Embryonic facial prominence (tissue), 1 donor: ENCODE measurements at regions not wholly inside any gene's neighbourhood (a gene's known extent, or its start where the extent isn't known, plus 50 kb on each side); places are given as distances from the start of the nearest gene placed in this dataset.

Experiments used
- DNase-seq: peaks from one replicate; pipeline ENCODE4 v3.0.0-alpha.2; 2016; ENCODE audit errors: extremely low spot score

DNA sequence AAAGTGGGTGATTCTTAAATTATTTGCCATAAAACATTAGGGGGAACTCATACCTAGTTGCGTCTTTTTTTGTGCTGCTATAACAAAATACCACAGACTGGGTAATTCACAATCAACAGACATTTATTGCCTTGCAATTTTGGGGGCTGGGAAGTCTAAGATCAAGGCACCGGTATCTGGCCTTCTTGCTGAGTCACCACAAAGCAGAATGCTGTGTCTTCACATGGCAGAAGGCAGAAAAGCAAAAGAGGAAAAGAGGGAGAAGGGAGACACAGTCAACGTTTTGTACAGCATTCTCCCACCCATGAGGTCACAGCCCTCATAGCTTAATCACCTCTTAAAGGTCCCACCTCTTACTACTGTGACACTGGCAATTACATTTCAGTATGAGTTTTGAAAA, 291.0 kb downstream of the CHRM3 start:
- no peak for DNase-seq

DNA sequence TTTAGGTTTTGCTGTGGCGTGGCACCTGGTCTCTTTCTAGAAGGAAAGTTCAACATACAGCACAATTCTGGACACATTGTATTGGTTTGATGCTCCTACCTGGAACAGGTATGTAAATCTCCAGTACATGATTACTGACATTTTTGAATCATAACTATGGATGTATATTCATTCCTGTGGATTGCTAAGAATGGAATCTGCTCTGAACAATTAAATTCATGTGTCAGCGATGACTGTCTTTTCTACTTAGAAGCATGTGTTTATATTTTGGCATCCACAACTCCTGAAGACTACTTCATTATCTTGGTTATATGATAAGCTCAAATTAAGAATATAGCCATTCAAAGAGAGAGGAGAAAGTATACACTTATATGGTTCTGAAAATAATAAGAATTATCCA, 291.8 kb downstream of the CHRM3 start:
- DNase-seq, result no peak

DNA sequence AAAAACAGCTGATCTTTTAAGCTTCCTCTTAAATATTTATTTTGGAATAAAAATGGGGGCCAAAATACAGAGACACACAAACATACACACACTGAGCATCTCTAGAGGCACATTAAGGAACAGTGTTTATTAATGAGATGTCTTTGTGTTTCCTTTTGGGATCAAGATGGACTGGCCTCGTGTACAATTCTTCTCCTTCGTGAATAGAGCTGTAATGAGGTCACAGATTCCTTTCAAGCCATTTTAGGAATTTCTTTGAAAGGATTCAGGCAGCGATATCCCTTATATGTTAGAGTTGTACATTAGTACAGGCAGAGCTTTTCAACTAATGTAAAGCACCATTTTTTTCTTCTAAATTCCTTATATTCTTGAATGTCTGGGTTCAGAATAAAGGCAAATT, 295.7 kb downstream of the CHRM3 start:
- DNase-seq, result no peak

DNA sequence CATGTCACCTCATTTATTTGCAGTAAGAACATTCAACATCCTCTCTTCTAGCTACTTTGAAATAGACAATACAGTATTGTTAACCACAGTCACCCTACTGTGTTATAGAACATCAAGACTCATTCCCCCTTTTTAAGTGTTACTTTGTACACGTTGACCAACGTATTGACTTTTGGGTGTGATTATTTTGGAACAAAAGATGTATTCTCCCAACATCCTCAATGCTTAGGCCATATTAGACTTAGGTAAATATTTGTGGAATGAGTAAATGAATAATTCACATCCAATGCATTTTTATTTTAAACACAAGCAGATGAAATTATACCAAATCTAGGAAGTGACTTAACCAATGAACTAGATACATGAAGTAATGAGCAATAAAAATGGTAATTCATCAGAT, 296.6 kb downstream of the CHRM3 start:
- DNase-seq, result no peak

DNA sequence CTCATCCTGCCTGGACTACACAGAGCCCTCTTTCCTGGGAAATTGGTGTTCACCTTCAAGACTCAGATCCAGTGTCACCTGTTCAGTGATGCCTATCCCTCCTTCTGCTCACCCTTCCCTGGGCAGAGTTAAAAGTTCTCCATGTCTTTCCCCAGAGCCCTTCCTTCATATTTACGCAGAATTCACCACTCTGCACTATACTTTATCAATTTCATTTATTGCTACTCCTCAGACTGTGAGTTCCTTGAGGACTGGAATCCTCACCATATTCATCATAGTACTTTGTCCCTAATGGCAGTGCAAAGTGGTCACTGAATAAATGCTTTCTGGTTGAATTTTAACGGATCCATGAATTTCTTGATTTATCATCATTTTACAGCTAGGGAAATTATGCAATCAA, 300.0 kb downstream of the CHRM3 start:
- no peak for DNase-seq

DNA sequence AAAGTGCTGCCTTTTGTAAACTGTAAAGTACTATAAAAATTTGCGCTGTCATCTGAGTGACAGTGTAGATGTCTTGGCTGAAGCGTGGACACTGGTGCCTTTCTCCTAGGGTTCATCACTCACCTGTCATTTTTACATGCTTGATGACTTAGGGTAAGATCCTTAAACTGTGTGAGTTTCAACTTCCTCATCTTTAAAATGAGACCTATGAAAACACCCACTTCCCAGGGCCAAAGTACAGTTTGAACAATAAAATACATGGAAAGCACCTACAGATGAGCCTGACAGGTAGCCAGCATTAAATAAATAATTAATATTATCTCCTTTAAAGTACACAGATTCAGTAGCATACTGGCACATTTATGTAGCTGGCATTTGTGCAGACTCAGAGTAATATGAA, 309.9 kb downstream of the CHRM3 start:
- no peak for DNase-seq

DNA sequence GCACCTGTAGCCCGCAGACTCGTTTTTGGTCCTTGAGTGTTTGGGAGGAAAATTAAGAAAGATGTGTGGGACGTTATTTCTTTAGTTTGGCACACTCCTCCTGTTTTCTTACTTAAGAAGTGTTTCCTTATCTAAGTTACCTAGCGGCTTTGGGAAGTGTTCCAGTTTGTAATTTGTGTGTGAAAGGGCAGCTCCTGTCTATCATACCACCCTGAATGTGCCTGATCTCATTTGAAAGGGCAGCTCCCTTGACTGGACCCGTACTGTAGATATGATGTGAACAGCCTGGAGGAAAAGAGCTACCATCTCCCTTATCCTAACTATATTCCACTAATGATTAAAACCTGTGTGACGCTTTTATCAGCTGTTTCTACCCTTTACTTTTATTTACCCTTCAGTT, 314.3 kb downstream of the CHRM3 start:
- DNase-seq, result no peak

DNA sequence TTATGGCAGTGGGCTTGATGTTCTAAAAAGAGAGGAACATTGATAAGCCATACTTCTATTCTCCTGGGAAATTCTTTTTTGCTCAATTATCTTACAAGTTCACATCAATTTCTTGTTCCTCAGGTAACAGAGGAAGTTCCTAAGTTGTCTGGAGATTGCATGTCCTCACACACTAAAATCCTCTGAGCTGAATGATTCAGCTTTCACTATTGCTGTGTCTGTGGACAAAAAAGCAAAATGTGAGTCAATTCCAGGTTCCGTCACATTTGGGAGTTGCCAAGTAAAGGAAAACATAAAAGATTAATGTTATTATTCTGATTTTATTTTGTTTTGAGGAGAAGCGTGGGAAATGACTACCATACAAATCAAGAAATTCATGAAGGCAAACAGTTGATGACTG, 316.7 kb downstream of the CHRM3 start:
- no peak for DNase-seq

DNA sequence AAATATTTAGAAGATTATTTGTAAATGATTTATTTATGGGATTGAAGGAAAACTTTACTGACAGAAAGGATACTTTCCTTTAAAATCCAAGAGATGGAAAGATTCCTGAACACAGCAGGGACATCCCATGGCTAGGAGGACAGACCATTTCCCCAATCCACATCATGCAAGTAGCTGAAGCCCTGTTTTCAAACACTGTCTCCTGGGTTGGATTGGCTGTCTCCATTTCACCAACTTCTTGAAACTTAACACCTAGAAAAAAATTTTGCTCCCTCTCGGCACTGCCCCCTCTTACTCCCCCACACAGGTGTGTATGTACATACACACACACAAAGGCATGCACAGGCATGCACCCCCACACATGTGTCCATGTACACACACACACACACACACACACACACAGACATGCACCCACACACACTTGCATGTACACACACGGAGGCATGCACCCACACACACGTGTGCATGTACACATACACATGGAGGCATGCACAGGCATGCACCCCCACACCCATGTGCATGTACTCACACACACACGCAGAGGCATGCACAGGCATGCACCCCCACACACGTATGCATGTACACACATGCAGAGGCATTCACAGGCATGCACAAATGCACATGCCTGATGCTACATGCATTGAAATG, 320.0 kb downstream of the CHRM3 start:
- DNase-seq, result no peak

DNA sequence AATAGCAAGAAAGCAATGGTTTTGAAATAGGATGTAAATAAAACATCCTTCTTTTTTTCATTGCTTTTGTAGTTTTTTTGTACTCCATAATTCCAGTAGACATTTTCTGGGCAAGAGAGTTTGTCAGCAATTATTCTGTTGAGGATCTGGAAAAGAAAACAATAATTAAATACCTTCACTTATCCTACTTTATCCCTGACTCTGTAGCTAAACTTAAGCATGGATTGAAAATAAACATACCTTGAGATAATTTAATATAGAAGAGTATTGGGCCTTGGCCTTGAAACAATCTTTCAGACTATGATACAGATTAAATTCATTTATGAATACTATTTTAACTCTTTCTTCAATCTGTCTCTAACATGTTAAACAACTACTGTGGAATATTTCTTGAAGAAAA, 321.2 kb downstream of the CHRM3 start:
- DNase-seq, result no peak

DNA sequence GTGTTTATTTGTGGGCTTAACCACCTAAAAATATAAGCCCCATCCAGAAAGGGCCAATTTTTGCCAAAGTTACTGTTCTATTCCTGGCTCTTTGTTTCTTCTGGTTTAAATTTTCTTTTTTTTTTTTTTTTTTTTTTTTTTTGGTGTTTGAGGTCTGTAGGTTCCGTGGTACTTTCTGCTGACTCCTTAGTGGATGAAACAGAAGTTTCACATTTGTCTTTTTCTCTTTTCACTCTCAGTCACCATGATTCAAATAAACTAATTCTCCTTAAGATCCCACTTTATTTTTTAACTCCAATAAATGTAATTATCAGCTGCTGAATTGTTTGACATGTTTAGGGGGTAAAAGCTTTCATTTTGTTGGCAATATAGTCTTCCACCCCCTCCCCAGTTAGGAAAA, 322.3 kb downstream of the CHRM3 start:
- DNase-seq, result no peak

DNA sequence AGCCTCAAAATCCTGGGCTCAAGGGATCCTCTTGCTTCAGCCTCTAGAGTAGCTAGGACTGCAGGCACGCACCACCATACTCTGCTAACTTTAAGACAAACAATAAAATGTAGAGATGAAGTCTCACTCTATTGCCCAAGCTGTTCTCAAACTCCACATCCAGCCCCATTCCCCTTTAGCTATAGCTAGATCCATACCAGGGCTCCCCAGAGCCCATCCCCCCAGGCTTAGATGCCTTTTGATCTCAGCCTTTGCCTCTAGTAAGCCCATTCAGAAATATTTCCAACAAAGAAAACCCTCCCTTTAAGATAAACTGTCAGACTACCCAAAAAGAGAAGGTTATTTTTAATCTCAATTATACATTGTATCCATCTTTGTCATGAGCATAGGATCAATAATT, 325.4 kb downstream of the CHRM3 start:
- no peak for DNase-seq

DNA sequence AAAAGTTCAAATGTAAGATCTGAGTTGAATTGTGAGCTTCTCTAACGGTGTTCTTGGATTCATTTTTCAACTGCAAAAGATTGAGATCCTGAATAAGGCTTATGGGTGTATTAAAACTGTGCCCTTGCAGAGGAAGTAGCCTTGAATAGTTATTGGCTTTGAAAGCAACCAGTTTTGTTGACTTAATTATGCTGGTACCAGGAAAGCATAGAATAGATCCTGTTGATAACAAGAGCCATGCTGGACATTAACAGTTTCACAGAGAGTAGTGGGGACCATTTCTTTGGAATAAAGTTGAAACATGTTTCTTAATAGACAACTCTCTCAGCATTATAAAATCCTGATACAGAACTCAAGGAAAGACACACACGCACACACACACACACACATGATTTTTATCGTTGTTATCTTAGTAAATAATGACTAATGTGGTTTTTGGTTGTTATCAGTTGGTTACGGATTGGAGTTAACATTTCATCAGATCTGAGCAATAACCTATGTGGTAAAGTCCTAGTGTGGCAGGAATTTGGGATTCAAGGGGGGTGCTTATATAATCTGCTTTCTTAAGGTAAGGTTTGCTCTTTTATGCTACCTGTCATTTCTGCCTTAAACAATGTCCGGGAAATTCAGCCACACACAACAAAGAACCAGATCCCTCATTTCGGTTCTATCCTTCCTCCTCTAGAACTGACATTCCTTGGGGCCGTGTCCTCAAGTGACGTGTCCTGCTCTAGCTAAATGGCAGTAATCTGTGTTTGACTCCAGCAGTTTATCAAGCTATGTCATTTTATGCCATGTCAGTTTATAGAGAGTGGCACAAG, 330.9 kb downstream of the CHRM3 start:
- DNase-seq, result no peak

DNA sequence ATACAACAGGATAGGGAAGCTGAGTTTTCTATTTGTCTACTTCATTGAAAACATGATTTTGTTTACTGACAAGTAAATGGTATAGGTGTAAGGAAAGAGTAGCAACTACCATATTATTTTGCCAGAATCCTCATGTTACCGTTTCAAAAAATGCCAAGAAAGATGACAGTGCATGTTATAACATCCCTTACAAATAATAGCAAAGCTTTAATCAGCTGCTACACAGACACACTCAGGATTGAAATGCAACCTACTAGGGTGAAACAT, 331.5 kb downstream of the CHRM3 start:
- DNase-seq, result no peak

DNA sequence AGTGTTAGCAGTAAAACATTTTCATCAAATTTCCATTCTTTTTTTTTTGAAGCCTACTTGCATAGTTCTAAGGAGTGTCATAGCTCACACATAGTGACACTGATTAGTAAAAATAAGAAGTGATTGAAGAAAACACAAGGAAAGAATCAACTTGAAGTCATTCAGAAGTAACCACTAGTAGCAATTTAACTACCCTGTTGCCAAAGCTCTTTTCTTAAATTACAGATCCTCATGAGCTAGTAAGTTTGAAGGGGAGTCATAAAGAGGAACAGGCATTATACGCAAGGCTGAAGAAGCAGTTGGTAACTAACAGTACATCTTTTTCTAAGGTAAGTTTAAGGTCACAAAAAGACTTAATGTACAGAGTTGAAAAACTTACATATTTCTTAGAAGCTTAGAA, 332.2 kb downstream of the CHRM3 start:
- no peak for DNase-seq

DNA sequence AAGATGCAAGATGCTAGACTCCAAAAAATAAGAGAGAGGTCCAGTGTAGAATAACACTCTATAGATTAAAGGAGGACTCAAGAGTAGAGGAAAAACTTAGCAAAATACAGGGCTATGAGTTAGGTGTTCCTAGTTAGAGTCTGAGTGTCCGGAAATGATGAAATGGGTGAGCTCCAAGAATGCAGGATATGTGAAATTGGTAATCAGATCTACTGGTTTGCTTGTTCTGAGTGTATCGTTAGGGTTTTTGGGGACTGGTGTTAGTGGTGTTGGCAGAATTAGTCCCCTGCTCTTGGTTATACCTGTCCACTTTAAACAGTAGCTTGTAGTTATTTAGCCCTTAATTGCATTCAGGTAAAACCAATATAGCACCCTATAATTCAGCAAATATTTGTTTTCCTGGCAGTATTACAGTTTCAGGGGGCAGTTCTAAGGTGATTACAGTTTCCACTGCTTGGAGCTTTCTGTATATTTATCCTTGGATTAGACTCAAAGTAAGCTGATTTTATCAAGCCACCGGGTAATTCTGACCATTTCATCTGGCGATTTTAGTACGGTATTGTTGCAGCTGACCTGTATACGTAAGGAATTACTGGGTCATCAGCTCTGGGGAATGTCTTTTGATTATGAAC, 332.7 kb downstream of the CHRM3 start:
- DNase-seq, result no peak

DNA sequence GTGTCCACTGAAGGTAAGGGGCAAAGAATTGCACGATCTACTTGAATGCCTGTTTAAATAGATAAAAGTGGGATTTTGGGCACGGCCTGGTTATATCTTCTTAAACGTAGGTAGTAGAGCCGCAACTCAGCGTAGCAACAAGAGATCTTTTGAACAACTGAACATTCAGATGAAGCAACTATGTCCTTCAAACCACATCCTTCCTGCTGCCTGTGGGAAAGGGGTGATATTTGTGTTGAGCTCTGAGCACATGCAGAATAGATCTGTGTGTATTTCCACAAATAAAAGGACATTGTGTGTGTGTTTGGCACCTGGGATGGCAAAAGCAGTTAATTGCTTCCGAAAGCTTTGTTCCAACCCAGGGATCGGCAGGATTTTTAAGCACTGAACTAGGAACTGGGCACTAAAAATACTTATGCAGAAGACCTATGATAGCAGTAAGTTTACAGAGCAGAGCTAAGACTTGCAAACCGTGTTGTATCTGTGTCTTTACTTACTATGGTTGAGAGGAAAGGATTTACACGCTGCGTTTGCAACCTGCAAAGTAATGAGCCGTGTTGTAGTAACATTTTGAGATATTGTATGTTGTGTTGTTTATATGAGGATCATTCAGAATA, 333.4 kb downstream of the CHRM3 start:
- no peak for DNase-seq

DNA sequence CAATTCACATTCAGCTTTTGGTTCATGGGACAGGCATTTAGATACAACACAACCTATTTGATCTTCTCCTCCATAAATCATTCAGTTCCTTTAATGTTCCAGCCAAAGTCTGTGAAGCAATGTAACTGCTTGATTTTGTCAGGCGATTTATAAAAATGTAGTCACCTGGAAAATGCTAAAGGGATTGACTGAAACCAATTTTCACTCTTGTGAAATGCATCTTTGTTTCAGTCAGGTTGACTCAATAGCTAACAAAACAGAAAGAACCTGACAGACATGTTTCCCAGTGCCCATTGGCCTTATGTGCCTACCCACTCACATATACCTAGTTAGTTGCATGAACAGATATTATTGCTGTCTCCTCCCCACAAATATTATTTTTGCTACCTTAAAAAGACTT, 335.7 kb downstream of the CHRM3 start:
- DNase-seq, result no peak

DNA sequence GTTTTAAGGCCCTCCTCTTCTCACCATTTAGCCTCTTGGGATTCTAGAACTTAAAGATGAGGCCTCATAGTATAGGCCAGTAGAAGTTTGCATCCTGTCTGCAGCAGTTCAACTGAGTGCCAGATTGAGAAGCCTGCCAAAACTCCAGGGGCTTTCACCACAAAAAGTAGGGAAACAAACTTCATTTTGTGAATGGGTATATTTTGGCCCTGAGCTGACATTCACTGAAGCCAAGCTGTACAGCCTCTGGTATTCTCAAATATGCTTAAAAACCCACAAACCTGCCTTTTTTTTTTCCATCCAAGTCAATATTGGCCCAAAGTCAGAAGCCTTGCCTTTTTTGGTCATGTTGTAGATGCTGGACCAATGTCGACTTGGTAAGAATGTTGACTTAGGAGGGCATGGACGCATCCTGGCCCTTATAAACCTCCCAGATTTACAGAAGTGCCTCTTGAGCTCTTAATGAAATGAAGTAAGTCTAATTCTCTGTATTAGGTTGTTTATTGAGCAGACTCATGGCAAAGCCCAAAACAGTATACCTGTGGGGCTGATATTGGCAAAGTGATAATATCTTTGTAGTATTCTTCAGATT, 337.5 kb downstream of the CHRM3 start:
- no peak for DNase-seq

DNA sequence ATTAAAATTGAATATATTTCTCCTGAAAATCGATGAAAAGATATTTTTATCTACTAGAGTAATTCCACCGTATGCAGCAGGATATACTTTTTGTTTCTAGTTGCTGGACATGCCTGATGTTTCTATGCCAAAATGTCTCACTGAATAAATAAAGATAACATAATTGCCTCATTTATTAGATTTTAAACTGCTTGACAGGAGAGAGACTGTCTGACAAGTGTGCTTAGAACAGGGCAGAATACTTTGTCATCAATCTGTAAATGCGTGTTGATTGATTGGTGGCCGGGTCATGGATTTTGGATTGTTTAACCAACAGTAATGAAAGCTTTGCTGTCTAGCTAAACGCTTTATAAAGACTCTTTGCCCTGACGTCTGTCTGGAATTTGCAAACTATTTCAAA, 339.0 kb downstream of the CHRM3 start:
- DNase-seq, result no peak

DNA sequence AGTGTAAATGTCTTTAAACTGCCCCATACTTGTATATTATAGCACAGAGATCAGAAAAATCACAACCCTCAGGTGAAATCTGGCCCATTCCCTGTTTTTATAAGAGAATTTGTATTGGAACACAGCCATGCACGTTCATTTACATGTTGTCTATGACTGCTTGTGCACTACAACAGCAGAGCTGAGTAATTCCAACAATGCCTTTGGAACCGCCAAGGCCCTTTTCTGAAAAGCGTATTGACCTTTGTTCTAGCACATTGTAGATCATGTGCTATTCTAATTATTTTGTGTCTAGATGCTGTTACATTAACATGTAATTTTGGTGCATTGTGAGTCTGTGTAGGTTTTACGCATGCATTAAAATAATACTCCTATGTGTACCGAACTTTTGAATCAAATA, 339.6 kb downstream of the CHRM3 start:
- DNase-seq, result no peak

DNA sequence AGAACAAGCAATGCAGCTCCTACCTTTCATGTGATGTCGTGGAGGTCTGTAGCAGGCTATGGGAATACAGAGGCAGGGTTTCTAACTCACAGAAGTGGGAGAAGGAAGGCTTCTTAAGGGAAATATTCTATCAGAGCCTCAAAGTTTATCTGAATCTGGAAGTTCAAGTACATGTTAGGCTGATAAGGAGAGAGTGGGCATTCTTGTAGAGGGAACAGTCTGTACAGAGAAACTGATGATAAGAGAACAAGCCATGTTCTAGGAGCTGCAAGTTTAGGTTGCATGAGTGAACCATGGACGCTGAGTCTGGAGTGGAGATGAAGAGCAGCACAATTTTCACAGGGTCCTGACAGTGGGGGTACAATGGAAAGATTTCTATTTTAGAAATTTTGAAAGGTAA, 344.0 kb downstream of the CHRM3 start:
- no peak for DNase-seq
